ENCODE measurements at regions not wholly inside any gene's neighbourhood (a gene's known extent, or its start where the extent isn't known, plus 50 kb on each side); places are given as distances from the start of the nearest gene placed in this dataset.

- no peak overlapping the region for H3K4me3 ChIP-seq (ENCODE audit: low read depth, low read length)
- no peak for TF ChIP-seq CTCF (IDR thresholded peaks at IDR 0.05; ENCODE audit: borderline replicate concordance, insufficient read depth, low read depth, low read length)
These were observed 514.7 kb upstream of the KCND2 start for GRCh38 chr7:119758254-119758653.

DNA sequence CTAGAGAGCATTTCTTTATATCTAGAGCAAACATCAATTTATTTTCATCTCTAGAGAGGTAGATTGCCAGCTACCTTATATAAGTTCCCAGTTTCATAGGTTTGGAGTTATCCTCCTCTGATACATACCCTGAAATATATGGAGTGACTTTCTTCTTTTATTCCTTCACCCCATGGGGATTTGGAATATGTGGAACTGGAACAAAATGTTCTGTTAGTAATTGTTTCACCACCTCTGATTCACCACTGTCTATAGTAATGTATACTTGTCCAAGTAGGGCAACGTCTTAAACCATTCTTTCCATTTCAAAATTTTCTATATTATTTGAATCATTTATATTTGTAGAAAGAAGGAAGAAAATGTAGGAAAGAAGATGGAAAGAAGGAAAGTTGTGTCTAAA, 511.2 kb upstream of the KCND2 start:
- TF ChIP-seq CTCF (IDR thresholded peaks at IDR 0.05; ENCODE audit: borderline replicate concordance, insufficient read depth, low read depth, low read length), result no peak
- no peak overlapping the region for H3K4me3 ChIP-seq (ENCODE audit: low read depth, low read length)

DNA sequence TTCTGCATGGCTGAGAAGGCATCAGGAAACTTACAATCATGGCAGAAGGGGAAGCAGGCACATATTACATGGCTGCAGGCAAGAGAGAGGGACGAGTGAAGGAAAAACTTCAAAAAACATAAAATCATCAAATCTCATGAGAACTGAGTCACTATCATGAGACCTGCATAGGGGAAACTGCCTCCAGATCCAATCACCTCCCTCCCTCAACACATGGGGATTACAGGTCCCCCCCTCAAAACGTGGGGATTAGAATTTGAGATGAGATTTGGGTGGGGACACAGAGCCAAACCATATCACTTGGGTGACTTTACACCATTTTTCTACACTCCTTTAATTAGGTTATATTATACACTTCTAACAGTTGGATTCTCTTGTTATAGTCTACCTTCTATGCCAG, 490.7 kb upstream of the KCND2 start:
- no peak overlapping the region for H3K4me3 ChIP-seq (ENCODE audit: low read depth, low read length)
- no peak for TF ChIP-seq CTCF (IDR thresholded peaks at IDR 0.05; ENCODE audit: borderline replicate concordance, insufficient read depth, low read depth, low read length)

DNA sequence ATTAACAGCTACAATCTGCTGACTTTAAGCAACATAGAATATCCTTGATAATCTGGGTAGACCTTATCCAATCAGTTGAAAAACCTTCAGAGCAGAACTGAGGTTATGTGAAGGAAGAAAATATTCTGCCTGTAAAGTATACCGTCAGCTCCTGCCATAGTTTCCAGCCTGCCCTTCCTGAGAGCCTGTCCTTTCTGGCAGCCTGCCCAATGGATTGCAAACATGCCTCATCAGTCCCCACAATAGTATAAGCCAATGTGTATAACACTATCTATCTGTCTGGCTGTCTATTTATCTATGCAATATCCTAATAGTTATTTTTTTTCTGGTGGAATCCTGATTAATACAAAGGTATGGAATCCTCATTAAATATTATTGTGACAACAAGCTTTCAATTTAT, 489.2 kb upstream of the KCND2 start:
- H3K4me3 ChIP-seq (ENCODE audit: low read depth, low read length), result no peak overlapping the region
- no peak for TF ChIP-seq CTCF (IDR thresholded peaks at IDR 0.05; ENCODE audit: borderline replicate concordance, insufficient read depth, low read depth, low read length)

- H3K4me3 ChIP-seq (ENCODE audit: low read depth, low read length), result no peak overlapping the region
- TF ChIP-seq CTCF (IDR thresholded peaks at IDR 0.05; ENCODE audit: borderline replicate concordance, insufficient read depth, low read depth, low read length), result no peak
These were observed 470.8 kb upstream of the KCND2 start for GRCh38 chr7:119802147-119802546.

- no peak for TF ChIP-seq CTCF (IDR thresholded peaks at IDR 0.05; ENCODE audit: borderline replicate concordance, insufficient read depth, low read depth, low read length)
- H3K4me3 ChIP-seq (ENCODE audit: low read depth, low read length), result no peak overlapping the region
These were observed 447.8 kb upstream of the KCND2 start for GRCh38 chr7:119825091-119825655.

GRCh38 chr7:119826547-119826946, 446.4 kb upstream of the KCND2 start:
- no peak for TF ChIP-seq CTCF (IDR thresholded peaks at IDR 0.05; ENCODE audit: borderline replicate concordance, insufficient read depth, low read depth, low read length)
- H3K4me3 ChIP-seq (ENCODE audit: low read depth, low read length), result no peak overlapping the region
